RWPE2 (cell line): ENCODE measurements at regions not wholly inside any gene's neighbourhood (a gene's known extent, or its start where the extent isn't known, plus 50 kb on each side); places are given as distances from the start of the nearest gene placed in this dataset.

Source experiments
- ATAC-seq: fragments of 200-7000 bp; cut with Tn5 transposase; 3 replicates; pipeline ENCODE4 v1.9.1; 2021; ENCODE audit warnings: low read depth
- DNase-seq: peaks from one replicate; pipeline ENCODE4 v3.0.0-alpha.2; 2020; ENCODE audit warnings: low spot score
- H3K27ac ChIP-seq: fragments of 450-650 bp; 2 replicates; pipeline ENCODE4 v1.5.1; 2017; ENCODE audit warnings: mild to moderate bottlenecking; ENCODE audit not compliant: poor library complexity, severe bottlenecking
- H3K27me3 ChIP-seq: fragments of 250-450 bp; sonication (Bioruptor Pico); 2 replicates; pipeline ENCODE4 v1.5.1; 2021; ENCODE audit warnings: mild to moderate bottlenecking, moderate library complexity; ENCODE audit not compliant: insufficient read depth, poor library complexity, severe bottlenecking
- H3K36me3 ChIP-seq: fragments of 250-450 bp; sonication (Bioruptor Pico); 2 replicates; pipeline ENCODE4 v1.5.1; 2020; ENCODE audit warnings: low read depth, mild to moderate bottlenecking, moderate library complexity
- H3K4me1 ChIP-seq: fragments of 250-450 bp; sonication (Bioruptor Pico); 2 replicates; pipeline ENCODE4 v1.5.1; 2021; ENCODE audit warnings: mild to moderate bottlenecking, moderate library complexity; ENCODE audit not compliant: insufficient read depth, poor library complexity, severe bottlenecking
- H3K4me3 ChIP-seq: fragments of 250-450 bp; sonication (Bioruptor Pico); 2 replicates; pipeline ENCODE4 v1.5.1; 2021; ENCODE audit warnings: mild to moderate bottlenecking, moderate library complexity; ENCODE audit not compliant: severe bottlenecking
- H3K9me3 ChIP-seq: fragments of 250-450 bp; sonication (Bioruptor Pico); 2 replicates; pipeline ENCODE4 v1.5.1; 2021; ENCODE audit warnings: mild to moderate bottlenecking, moderate library complexity; ENCODE audit not compliant: severe bottlenecking
- TF ChIP-seq, protein P1 (sequence below): fragments of 450-650 bp; IDR thresholded peaks from one replicate; pipeline ENCODE4 v1.5.1; 2017; ENCODE audit warnings: mild to moderate bottlenecking, moderate library complexity; ENCODE audit not compliant: poor library complexity, severe bottlenecking

DNA sequence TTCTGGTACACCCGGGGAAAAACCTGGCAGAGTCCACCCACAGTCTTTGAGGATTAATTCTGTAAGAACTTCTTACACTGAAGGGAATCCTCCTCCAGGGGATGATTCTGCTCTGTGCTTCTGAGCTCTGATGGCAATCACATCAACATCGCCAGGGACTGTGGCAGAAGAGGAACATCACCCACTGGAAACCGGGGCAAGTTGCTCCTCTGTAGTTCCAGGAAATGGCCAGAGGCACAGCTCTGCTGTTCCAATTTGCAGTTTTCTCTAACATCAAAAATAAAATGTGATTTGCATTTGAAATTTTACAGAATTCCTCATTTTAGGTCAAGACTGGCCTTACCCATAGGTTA, 207.6 kb downstream of the DAD1 start:
- DNase-seq: no peak
- peaks cover 8% of the 10 kb centered on the region for H3K4me1 ChIP-seq
- H3K36me3 ChIP-seq: no peaks in the 10 kb centered on the region

DNA sequence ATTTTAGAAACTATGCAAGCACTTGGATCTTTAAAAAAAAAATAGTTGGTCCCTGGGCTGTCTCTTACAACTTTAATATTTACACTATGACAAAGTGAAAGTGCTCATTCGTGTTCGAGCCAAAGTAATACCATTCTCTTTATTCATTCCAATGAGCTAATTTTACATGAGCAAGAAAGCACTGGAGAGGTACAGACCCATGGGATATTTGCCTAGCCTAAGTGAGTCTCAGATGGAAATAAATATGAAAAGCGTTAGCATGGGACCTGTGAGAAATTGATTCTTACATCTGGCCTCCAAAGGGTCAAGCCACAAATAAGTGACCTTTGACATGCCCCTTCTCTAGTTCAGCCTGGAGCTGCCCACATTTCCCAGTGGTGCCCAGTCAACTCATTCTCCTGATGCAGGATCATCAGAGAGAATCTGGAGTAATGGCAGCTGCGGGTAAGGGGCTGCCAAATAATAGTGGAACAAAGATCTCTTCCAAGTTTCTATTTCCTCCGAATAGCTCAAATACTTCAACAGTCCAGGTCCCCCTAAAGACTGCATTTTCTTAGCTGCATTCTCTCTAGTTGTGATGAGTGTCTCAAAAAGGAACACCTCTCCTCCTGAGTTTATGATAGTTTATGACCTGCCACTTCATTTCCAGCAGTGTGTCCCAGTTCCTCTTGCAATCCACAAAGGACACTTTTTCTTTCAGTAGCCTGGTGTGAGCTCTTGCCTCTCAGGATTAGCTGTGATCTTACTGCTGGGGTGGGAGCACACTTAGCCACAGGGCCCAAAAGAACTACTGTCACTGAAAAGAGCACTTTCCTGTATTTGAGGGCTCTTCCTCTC, 208.2 kb downstream of the DAD1 start:
- Histone ChIP-seq H3K27me3 (no peaks in the 10 kb centered on the region), H3K9me3 (no peaks in the 10 kb centered on the region), H3K36me3 (no peaks in the 10 kb centered on the region), H3K4me3 (no peak overlapping the region), H3K4me1 (peaks cover 8% of the 10 kb centered on the region), H3K27ac (no peak overlapping the region)
- ATAC-seq (peak; percentile 76), DNase-seq (no peak)
- TF ChIP-seq, protein P1, sequence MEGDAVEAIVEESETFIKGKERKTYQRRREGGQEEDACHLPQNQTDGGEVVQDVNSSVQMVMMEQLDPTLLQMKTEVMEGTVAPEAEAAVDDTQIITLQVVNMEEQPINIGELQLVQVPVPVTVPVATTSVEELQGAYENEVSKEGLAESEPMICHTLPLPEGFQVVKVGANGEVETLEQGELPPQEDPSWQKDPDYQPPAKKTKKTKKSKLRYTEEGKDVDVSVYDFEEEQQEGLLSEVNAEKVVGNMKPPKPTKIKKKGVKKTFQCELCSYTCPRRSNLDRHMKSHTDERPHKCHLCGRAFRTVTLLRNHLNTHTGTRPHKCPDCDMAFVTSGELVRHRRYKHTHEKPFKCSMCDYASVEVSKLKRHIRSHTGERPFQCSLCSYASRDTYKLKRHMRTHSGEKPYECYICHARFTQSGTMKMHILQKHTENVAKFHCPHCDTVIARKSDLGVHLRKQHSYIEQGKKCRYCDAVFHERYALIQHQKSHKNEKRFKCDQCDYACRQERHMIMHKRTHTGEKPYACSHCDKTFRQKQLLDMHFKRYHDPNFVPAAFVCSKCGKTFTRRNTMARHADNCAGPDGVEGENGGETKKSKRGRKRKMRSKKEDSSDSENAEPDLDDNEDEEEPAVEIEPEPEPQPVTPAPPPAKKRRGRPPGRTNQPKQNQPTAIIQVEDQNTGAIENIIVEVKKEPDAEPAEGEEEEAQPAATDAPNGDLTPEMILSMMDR: no peak

More for the DNA sequence above, 207.6 kb downstream of the DAD1 start:
- Histone ChIP-seq H3K4me3 (no peak overlapping the region), H3K27ac (no peak overlapping the region), H3K9me3 (no peaks in the 10 kb centered on the region), H3K27me3 (no peaks in the 10 kb centered on the region)
- TF ChIP-seq, protein P1: no peak
- no peak for ATAC-seq

DNA sequence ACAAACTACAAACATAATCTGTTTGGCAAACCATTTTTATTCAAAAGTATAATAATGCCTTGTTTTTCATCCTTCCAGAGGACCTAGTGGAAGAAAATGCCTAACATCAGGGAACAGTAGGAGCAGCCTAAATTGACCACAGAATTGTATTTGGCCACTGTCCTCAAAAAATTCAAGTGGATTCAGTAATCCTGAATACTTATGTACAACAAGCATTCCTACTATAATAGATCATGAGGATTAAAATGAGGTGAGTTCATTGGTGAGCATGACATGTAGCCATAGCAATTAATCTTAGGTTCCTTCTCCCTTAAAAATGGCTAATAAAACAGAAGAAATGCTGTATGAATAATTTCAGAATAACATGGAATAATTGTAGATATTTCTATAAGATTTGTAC, 209.3 kb downstream of the DAD1 start:
- Histone ChIP-seq H3K4me1 (peaks cover 8% of the 10 kb centered on the region), H3K27me3 (no peaks in the 10 kb centered on the region), H3K4me3 (no peak overlapping the region), H3K9me3 (no peaks in the 10 kb centered on the region), H3K36me3 (no peaks in the 10 kb centered on the region), H3K27ac (no peak overlapping the region)
- ATAC-seq (peak; percentile 73), DNase-seq (no peak)
- TF ChIP-seq, protein P1: no peak

DNA sequence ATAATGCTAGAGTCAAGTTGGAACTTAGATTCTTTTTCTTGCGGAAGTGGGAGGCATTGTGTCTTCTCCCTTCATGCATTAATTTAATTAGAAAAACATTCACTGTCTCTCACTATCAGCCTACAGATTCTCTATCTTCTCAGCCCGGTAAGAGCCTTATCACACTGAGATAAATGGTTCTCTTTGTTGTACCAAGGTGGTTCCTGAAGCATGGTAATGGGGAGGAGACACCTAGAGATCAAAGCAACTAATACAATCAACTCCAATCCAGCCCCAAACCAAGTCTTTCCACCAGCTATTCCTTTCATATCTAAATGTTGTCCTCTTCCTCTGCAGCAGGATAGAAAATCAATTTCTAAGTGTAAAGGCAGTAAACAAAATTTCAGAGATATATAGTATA, 210.8 kb downstream of the DAD1 start:
- Histone ChIP-seq H3K9me3 (no peaks in the 10 kb centered on the region), H3K4me3 (no peak overlapping the region), H3K36me3 (no peaks in the 10 kb centered on the region), H3K27ac (no peak overlapping the region), H3K27me3 (no peaks in the 10 kb centered on the region), H3K4me1 (peaks cover 8% of the 10 kb centered on the region)
- ATAC-seq (no peak), DNase-seq (no peak)
- TF ChIP-seq, protein P1: no peak

DNA sequence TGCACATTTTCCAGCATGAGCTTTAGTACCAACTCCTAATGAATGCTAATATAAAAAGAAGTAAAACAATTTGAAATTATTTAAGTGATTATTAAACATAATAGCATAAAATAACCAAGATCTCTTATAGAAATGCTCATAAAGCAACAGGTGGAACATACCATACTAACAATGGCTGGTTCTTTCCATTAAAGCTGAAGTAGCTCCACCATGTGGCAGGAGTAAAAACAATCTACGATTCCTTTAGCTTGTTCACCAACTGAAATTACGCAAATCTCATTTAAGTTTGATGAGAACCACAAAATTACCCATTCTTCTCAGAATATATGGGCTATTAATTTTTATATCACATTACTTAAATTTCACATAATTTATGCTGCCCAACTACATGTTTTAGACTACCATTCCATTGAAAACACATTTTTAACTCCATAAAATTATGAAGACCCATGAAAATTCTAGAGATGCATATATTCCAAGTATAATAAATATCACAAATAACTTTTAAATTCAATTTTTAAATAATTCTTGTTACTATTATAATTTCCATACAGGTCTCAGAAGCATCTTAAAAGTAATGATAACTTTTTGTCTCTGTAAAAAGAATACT, 213.6 kb downstream of the DAD1 start:
- 0 out of 3 replicates have a peak, but pooled peaks have one; percentile 48 for ATAC-seq
- TF ChIP-seq, protein P1: peak; percentile 93
- no peak for DNase-seq
- Histone ChIP-seq H3K4me3 (no peak overlapping the region), H3K36me3 (no peaks in the 10 kb centered on the region), H3K27ac (no peak overlapping the region), H3K9me3 (no peaks in the 10 kb centered on the region), H3K4me1 (peaks cover 14% of the 10 kb centered on the region), H3K27me3 (no peaks in the 10 kb centered on the region)
